ENCODE measurements at regions not wholly inside any gene's neighbourhood (a gene's known extent, or its start where the extent isn't known, plus 50 kb on each side); places are given as distances from the start of the nearest gene placed in this dataset.

GRCh38 chr3:191136347-191136746, 62.7 kb upstream of the OSTN start:
- Histone ChIP-seq H3K27me3 (ENCODE audit: control insufficient read depth, insufficient read depth, low read length, poor library complexity, severe bottlenecking) (no peaks in the 10 kb centered on the region), H3K9ac (ENCODE audit: extremely low read depth, low read length, poor library complexity, severe bottlenecking) (no peak overlapping the region), H3K4me1 (ENCODE audit: control insufficient read depth, insufficient read depth, low read length) (no peaks in the 10 kb centered on the region), H3K4me3 (ENCODE audit: low read length) (no peak overlapping the region), H3K9me3 (ENCODE audit: control insufficient read depth, low read length) (no peaks in the 10 kb centered on the region), H3K27ac (ENCODE audit: low read depth, low read length) (no peak overlapping the region), H3K36me3 (ENCODE audit: control insufficient read depth, insufficient read depth, low read length) (no peaks in the 10 kb centered on the region)
- no peak for DNase-seq
- no peaks in the 10 kb centered on the region for H3K4me1 Mint-ChIP-seq
- H3K4me3 Mint-ChIP-seq, result no peak overlapping the region
- no peaks in the 10 kb centered on the region for H3K27me3 Mint-ChIP-seq (ENCODE audit: insufficient read depth)
- peaks cover 2% of the 10 kb centered on the region for H3K9me3 Mint-ChIP-seq
- no peak overlapping the region for H3K27ac Mint-ChIP-seq
- TF ChIP-seq CTCF (conservative IDR thresholded peaks at IDR 0.05), result peak; percentile 57
- no peaks in the 10 kb centered on the region for H3K36me3 Mint-ChIP-seq (ENCODE audit: low read depth)
- 93% methylated on average over 6 of the region's 6 CpGs for WGBS, 2 experiments (ENCODE audit: insufficient coverage in 1 of 2, insufficient read length in 1 of 2)

- no peak overlapping the region for H3K4me3 Mint-ChIP-seq
- WGBS, 2 experiments (ENCODE audit: insufficient coverage in 1 of 2, insufficient read length in 1 of 2), result 92 to 95% methylated on average over 2 of the region's 2 CpGs
These were observed 63.9 kb upstream of the OSTN start for GRCh38 chr3:191135175-191135574.

GRCh38 chr3:191133359-191133758, 65.7 kb upstream of the OSTN start:
- WGBS, 2 experiments (ENCODE audit: insufficient coverage in 1 of 2, insufficient read length in 1 of 2), result 97 to 100% methylated on average over 1 to 5 of the region's 5 CpGs
- H3K4me3 Mint-ChIP-seq, result no peak overlapping the region
- H3K27me3 ChIP-seq (ENCODE audit: control insufficient read depth, insufficient read depth, low read length, poor library complexity, severe bottlenecking), result no peaks in the 10 kb centered on the region
- no peaks in the 10 kb centered on the region for H3K36me3 Mint-ChIP-seq (ENCODE audit: low read depth)
- no peaks in the 10 kb centered on the region for H3K4me1 Mint-ChIP-seq
- no peak overlapping the region for H3K27ac Mint-ChIP-seq
- no peaks in the 10 kb centered on the region for H3K36me3 ChIP-seq (ENCODE audit: control insufficient read depth, insufficient read depth, low read length)
- no peak overlapping the region for H3K4me3 ChIP-seq (ENCODE audit: low read length)
- H3K9ac ChIP-seq (ENCODE audit: extremely low read depth, low read length, poor library complexity, severe bottlenecking), result no peak overlapping the region
- H3K9me3 ChIP-seq (ENCODE audit: control insufficient read depth, low read length), result no peaks in the 10 kb centered on the region
- no peaks in the 10 kb centered on the region for H3K4me1 ChIP-seq (ENCODE audit: control insufficient read depth, insufficient read depth, low read length)
- no peaks in the 10 kb centered on the region for H3K27me3 Mint-ChIP-seq (ENCODE audit: insufficient read depth)
- TF ChIP-seq CTCF (conservative IDR thresholded peaks at IDR 0.05), result no peak
- H3K9me3 Mint-ChIP-seq, result peaks cover 2% of the 10 kb centered on the region
- no peak for DNase-seq
- no peak overlapping the region for H3K27ac ChIP-seq (ENCODE audit: low read depth, low read length)

More at GRCh38 chr3:191135175-191135574, 63.9 kb upstream of the OSTN start:
- no peaks in the 10 kb centered on the region for H3K9me3 ChIP-seq (ENCODE audit: control insufficient read depth, low read length)
- Mint-ChIP-seq H3K9me3 (peaks cover 2% of the 10 kb centered on the region), H3K27me3 (ENCODE audit: insufficient read depth) (no peaks in the 10 kb centered on the region), H3K4me1 (no peaks in the 10 kb centered on the region), H3K27ac (no peak overlapping the region), H3K36me3 (ENCODE audit: low read depth) (no peaks in the 10 kb centered on the region)
- no peaks in the 10 kb centered on the region for H3K4me1 ChIP-seq (ENCODE audit: control insufficient read depth, insufficient read depth, low read length)
- TF ChIP-seq CTCF (conservative IDR thresholded peaks at IDR 0.05), result no peak
- no peaks in the 10 kb centered on the region for H3K27me3 ChIP-seq (ENCODE audit: control insufficient read depth, insufficient read depth, low read length, poor library complexity, severe bottlenecking)
- no peak overlapping the region for H3K9ac ChIP-seq (ENCODE audit: extremely low read depth, low read length, poor library complexity, severe bottlenecking)
- no peak for DNase-seq
- H3K36me3 ChIP-seq (ENCODE audit: control insufficient read depth, insufficient read depth, low read length), result no peaks in the 10 kb centered on the region
- H3K4me3 ChIP-seq (ENCODE audit: low read length), result no peak overlapping the region
- H3K27ac ChIP-seq (ENCODE audit: low read depth, low read length), result no peak overlapping the region

All from endodermal cell (in vitro differentiated cells).